HepG2 (cell line): ENCODE measurements at regions not wholly inside any gene's neighbourhood (a gene's known extent, or its start where the extent isn't known, plus 50 kb on each side); places are given as distances from the start of the nearest gene placed in this dataset.

ENCODE experiments used
- ATAC-seq: fragments of 200-7000 bp; cut with Tn5 transposase; 3 replicates; pipeline ENCODE4 v1.9.1; 2020; ENCODE audit warnings: mild to moderate bottlenecking, moderate library complexity
- BruUV-seq: library from RNA; stranded (reverse); fragments of 400-500 nt; replicated peaks from 2 replicates; lab custom pipeline; 2021; lab: Mats Ljungman, UMichigan
- CTCF ChIA-PET: fragments of 300-600 bp; formaldehyde crosslinking; extraction: SDS; loops from one replicate; lab custom pipeline; 2021; ENCODE audit warnings: low total read pairs, inconsistent platforms, low intra/inter-chr PET ratio; lab: Yijun Ruan, JAX
- POLR2A ChIA-PET: fragments of 350-600 bp; sonication (Branson Sonifier 250); formaldehyde crosslinking; loops from one replicate; lab custom pipeline; 2020; ENCODE audit warnings: antibody characterized with exemption, inconsistent platforms; lab: Yijun Ruan, JAX
- DNase-seq: peaks from one replicate; pipeline ENCODE4 v3.0.0-alpha.2; 2015; ENCODE audit warnings: low spot score
- FAIRE-seq: peaks from 3 replicates; lab custom pipeline; 2011; peaks lifted over from hg19 to GRCh38; lab: Jason Lieb, UNC
- H2AFZ ChIP-seq: one replicate; pipeline ENCODE4 v1.6.1; 2011; ENCODE audit warnings: low read length, inconsistent platforms
- H3K27ac ChIP-seq: fragments of 300-600 bp; 3 replicates; pipeline ENCODE4 v1.8.0; 2011; ENCODE audit warnings: mixed run types, mild to moderate bottlenecking, mixed read lengths, low read length, inconsistent platforms; ENCODE audit not compliant: insufficient read depth; ENCODE audit errors: extremely low read length
- H3K27me3 ChIP-seq, 2 experiments: fragments of 200-600 bp in 1 of 2; 2 replicates in 1 of 2; 3 replicates in 1 of 2; pipeline versions ENCODE4 v1.6.0 to v1.8.0; 2011; ENCODE audit warnings: low read length in 2 of 2, mild to moderate bottlenecking in 2 of 2, moderate library complexity in 2 of 2, inconsistent platforms in 1 of 2; ENCODE audit not compliant: insufficient read depth in 2 of 2, control insufficient read depth in 1 of 2
- H3K36me3 ChIP-seq, 2 experiments: fragments of 200-600 bp in 1 of 2; replicated peaks in 1 of 2; 2 replicates in 1 of 2; 3 replicates in 1 of 2; pipeline versions ENCODE4 v1.5.1 to v1.8.0; 2011; ENCODE audit warnings: low read length in 2 of 2, inconsistent platforms in 1 of 2; ENCODE audit not compliant: insufficient read depth in 2 of 2, control insufficient read depth in 1 of 2
- H3K4me1 ChIP-seq: 2 replicates; pipeline ENCODE4 v1.5.1; 2012; ENCODE audit warnings: low read length, inconsistent platforms; ENCODE audit not compliant: insufficient read depth
- H3K4me2 ChIP-seq: 2 replicates; pipeline ENCODE4 v1.6.0; 2011; ENCODE audit warnings: low read depth, low read length, inconsistent platforms
- H3K4me3 ChIP-seq, 3 experiments: fragments of 200-600 bp in 1 of 3; sonication (generic), shearing (Covaris generic) in 1 of 3; replicated peaks in 1 of 3; 2 replicates each; pipeline ENCODE4 v1.5.1; 2011 to 2016; ENCODE audit warnings: low read length in 3 of 3, inconsistent platforms in 2 of 3, low read depth in 2 of 3, mild to moderate bottlenecking in 2 of 3, control low read depth in 1 of 3, mixed read lengths in 1 of 3; ENCODE audit not compliant: insufficient read depth in 1 of 3
- H3K79me2 ChIP-seq: one replicate; pipeline ENCODE4 v1.6.1; 2011; ENCODE audit warnings: low read length, inconsistent platforms; ENCODE audit not compliant: insufficient read depth
- H3K9ac ChIP-seq: 2 replicates; pipeline ENCODE4 v1.6.0; 2011; ENCODE audit warnings: mild to moderate bottlenecking, low read depth, low read length, inconsistent platforms; ENCODE audit not compliant: insufficient read depth
- H3K9me3 ChIP-seq: 2 replicates; pipeline ENCODE4 v1.5.1; 2012; ENCODE audit warnings: mild to moderate bottlenecking, low read length
- H4K20me1 ChIP-seq: 2 replicates; pipeline ENCODE4 v1.6.0; 2011; ENCODE audit warnings: inconsistent platforms, mild to moderate bottlenecking, low read length, moderate library complexity; ENCODE audit not compliant: insufficient read depth
- FOXA3 ChIP-seq: IDR thresholded peaks from 2 replicates; pipeline ENCODE4 v1.6.1; 2016; ENCODE audit warnings: missing genetic modification reagents, missing compliant biosample characterization
- MTF1 ChIP-seq: sonication (generic); formaldehyde crosslinking; IDR thresholded peaks from 2 replicates; pipeline ENCODE4 v1.5.0; 2020; ENCODE audit warnings: missing genetic modification reagents
- MXD4 ChIP-seq: IDR thresholded peaks from 2 replicates; pipeline ENCODE4 v1.6.1; 2016; ENCODE audit warnings: mild to moderate bottlenecking, missing biosample characterization, missing genetic modification reagents
- ZKSCAN5 ChIP-seq: sonication (generic); formaldehyde crosslinking; IDR thresholded peaks from 2 replicates; pipeline ENCODE4 v1.5.1; 2020; ENCODE audit warnings: mild to moderate bottlenecking, missing genetic modification reagents
- WGBS: methylation state at CpG from one replicate; pipeline ENCODE4 v1.1.6; 2017; ENCODE audit warnings: low lambda C conversion rate; 5-methylcytosine and 5-hydroxymethylcytosine counted together
- in situ Hi-C: cut with HindIII; loops from 2 replicates; pipeline ENCODE4 v1.10.0; 2017; ENCODE audit warnings: low pct_unique_long_range_greater_than_20kb; ENCODE audit not compliant: extremely low pct_ligation_motif_present
- intact Hi-C: fragments of 100-400 bp; cut with micrococcal nuclease; formaldehyde crosslinking; loops from one replicate; pipeline ENCODE4 v1.10.0; 2022; ENCODE audit not compliant: unreplicated experiment
- TF ChIP-seq, protein P1 (sequence below): sonication (generic); formaldehyde crosslinking; IDR thresholded peaks from 2 replicates; pipeline ENCODE4 v1.4.0; 2020; ENCODE audit warnings: mild to moderate bottlenecking, missing genetic modification reagents
- TF ChIP-seq, protein P2 (sequence below): sonication (generic); formaldehyde crosslinking; IDR thresholded peaks from 2 replicates; pipeline ENCODE4 v1.8.1; 2023; ENCODE audit warnings: mild to moderate bottlenecking, missing genetic modification reagents, borderline replicate concordance
- TF ChIP-seq, protein P3 (sequence below): sonication (generic); formaldehyde crosslinking; IDR thresholded peaks from 2 replicates; pipeline ENCODE4 v1.4.0; 2020; ENCODE audit warnings: missing genetic modification reagents
- TF ChIP-seq, protein P4 (sequence below): sonication (generic); formaldehyde crosslinking; IDR thresholded peaks from 2 replicates; pipeline ENCODE4 v1.8.0; 2022; ENCODE audit warnings: mild to moderate bottlenecking, missing genetic modification reagents, moderate library complexity
- TF ChIP-seq, protein P5 (sequence below): sonication (generic); formaldehyde crosslinking; IDR thresholded peaks from 2 replicates; pipeline ENCODE4 v1.4.0; 2020; ENCODE audit warnings: missing genetic modification reagents, borderline replicate concordance

DNA sequence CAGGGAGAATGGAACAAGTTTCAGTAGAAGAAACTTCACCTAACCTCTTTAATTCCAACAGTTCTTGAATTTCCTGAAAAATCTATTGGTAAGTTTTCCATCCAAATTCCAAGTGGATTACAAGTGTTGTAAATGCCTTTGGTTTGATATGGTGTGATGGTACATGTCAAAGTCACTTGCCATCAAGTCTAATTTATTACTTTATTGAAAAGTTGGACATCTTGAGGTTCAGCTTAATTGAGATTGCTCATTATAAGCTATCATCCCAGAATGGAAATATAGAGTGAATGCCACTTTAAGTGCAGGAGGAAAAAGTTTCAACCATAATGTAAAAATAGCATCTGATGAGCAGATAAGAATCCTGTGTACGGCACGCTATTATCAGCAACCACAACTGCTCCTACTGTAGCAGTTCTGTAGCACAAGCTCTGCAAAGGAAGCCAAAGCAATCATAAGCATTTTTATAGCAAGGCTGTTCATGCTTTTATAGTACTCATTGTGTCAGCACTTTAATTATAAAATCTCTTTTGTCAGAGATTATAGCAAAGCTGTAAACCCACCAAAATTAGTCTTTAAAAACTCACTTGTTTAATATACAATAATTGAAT lies 991.8 kb upstream of the PHF14 start (continued):
- TF ChIP-seq FOXA3 (CRISPR knock-in tag) = no peak
- TF ChIP-seq, all 625 proteins: peak for 0

DNA sequence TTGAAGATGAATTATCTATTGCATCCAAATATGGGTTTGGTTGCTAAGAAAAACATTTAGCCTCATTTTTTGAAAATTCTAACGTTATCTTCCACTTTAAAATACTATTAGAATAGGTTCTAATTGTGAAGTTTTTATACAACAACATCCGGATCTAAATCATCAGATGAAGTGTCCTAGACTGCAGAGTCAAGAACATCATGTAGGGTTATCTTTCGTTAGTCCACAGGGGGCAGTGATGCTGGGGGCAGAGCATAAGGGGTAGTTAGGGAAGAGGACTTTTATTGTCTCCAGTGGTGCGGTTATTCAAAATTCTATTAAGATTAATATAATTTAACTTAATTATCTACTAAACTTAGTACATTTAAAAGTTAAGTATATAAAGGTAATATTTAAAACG lies 990.6 kb upstream of the PHF14 start:
- WGBS = 7% methylated on average over 5 of the region's 5 CpGs
- Histone ChIP-seq H3K36me3 (no peaks in the 10 kb centered on the region), H3K27me3 (no peaks in the 10 kb centered on the region), H3K9ac (no peak overlapping the region), H3K4me1 (no peaks in the 10 kb centered on the region), H3K9me3 (peaks cover 63% of the 10 kb centered on the region), H2AFZ (no peak overlapping the region), H3K4me2 (no peak overlapping the region), H3K27ac (no peak overlapping the region), H3K79me2 (no peaks in the 10 kb centered on the region), H3K4me3 (no peak overlapping the region), H4K20me1 (no peaks in the 10 kb centered on the region)
- intact Hi-C loops = no loop called here
- FAIRE-seq (no peak), DNase-seq (no peak), ATAC-seq (no peak)
- TF ChIP-seq ZKSCAN5 (CRISPR knock-in tag) (no peak), MXD4 (CRISPR knock-in tag) (no peak), MTF1 (CRISPR knock-in tag) (no peak)
- TF ChIP-seq, protein P1, sequence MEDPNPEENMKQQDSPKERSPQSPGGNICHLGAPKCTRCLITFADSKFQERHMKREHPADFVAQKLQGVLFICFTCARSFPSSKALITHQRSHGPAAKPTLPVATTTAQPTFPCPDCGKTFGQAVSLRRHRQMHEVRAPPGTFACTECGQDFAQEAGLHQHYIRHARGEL = no peak
- TF ChIP-seq, protein P2, sequence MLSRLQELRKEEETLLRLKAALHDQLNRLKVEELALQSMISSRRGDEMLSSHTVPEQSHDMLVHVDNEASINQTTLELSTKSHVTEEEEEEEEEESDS (CRISPR knock-in tag) = no peak
- TF ChIP-seq, protein P3, sequence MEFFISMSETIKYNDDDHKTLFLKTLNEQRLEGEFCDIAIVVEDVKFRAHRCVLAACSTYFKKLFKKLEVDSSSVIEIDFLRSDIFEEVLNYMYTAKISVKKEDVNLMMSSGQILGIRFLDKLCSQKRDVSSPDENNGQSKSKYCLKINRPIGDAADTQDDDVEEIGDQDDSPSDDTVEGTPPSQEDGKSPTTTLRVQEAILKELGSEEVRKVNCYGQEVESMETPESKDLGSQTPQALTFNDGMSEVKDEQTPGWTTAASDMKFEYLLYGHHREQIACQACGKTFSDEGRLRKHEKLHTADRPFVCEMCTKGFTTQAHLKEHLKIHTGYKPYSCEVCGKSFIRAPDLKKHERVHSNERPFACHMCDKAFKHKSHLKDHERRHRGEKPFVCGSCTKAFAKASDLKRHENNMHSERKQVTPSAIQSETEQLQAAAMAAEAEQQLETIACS = no peak
- TF ChIP-seq, protein P4, sequence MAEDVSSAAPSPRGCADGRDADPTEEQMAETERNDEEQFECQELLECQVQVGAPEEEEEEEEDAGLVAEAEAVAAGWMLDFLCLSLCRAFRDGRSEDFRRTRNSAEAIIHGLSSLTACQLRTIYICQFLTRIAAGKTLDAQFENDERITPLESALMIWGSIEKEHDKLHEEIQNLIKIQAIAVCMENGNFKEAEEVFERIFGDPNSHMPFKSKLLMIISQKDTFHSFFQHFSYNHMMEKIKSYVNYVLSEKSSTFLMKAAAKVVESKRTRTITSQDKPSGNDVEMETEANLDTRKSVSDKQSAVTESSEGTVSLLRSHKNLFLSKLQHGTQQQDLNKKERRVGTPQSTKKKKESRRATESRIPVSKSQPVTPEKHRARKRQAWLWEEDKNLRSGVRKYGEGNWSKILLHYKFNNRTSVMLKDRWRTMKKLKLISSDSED = no peak
- TF ChIP-seq, protein P5, sequence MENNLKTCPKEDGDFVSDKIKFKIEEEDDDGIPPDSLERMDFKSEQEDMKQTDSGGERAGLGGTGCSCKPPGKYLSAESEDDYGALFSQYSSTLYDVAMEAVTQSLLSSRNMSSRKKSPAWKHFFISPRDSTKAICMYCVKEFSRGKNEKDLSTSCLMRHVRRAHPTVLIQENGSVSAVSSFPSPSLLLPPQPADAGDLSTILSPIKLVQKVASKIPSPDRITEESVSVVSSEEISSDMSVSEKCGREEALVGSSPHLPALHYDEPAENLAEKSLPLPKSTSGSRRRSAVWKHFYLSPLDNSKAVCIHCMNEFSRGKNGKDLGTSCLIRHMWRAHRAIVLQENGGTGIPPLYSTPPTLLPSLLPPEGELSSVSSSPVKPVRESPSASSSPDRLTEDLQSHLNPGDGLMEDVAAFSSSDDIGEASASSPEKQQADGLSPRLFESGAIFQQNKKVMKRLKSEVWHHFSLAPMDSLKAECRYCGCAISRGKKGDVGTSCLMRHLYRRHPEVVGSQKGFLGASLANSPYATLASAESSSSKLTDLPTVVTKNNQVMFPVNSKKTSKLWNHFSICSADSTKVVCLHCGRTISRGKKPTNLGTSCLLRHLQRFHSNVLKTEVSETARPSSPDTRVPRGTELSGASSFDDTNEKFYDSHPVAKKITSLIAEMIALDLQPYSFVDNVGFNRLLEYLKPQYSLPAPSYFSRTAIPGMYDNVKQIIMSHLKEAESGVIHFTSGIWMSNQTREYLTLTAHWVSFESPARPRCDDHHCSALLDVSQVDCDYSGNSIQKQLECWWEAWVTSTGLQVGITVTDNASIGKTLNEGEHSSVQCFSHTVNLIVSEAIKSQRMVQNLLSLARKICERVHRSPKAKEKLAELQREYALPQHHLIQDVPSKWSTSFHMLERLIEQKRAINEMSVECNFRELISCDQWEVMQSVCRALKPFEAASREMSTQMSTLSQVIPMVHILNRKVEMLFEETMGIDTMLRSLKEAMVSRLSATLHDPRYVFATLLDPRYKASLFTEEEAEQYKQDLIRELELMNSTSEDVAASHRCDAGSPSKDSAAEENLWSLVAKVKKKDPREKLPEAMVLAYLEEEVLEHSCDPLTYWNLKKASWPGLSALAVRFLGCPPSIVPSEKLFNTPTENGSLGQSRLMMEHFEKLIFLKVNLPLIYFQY (CRISPR knock-in tag) = no peak
- CTCF ChIA-PET = no interaction called here
- no TSS peak for BruUV-seq
- in situ Hi-C loops = no loop called here
- POLR2A ChIA-PET = no interaction called here
